Psoas muscle (tissue), 7 donors: ENCODE measurements at regions not wholly inside any gene's neighbourhood (a gene's known extent, or its start where the extent isn't known, plus 50 kb on each side); places are given as distances from the start of the nearest gene placed in this dataset.

Experiments used
- ATAC-seq, 4 donors: fragments of 200-7000 bp; cut with Tn5 transposase; one replicate each; pipeline ENCODE4 v1.9.1; 2020; ENCODE audit warnings: moderate library complexity in 3 of 4, mild to moderate bottlenecking in 2 of 4
- DNase-seq, 2 donors: peaks; one replicate each; pipeline ENCODE4 v3.0.0-alpha.2; 2020
- H3K27ac ChIP-seq: fragments of 200-600 bp; one replicate; pipeline ENCODE4 v1.8.0; 2022
- H3K27me3 ChIP-seq, 3 donors: fragments of 200-600 bp in 1 of 3; one replicate each; pipeline versions ENCODE4 v1.6.1 to v1.8.0; 2013 to 2022; ENCODE audit warnings: low read length in 2 of 3, mild to moderate bottlenecking in 2 of 3, moderate library complexity in 1 of 3; ENCODE audit not compliant: insufficient read depth in 3 of 3
- H3K36me3 ChIP-seq, 2 donors: fragments of 200-600 bp in 1 of 2; one replicate each; pipeline versions ENCODE4 v1.6.1 to v1.8.0; 2013 to 2022; ENCODE audit warnings: low read depth in 1 of 2, mild to moderate bottlenecking in 1 of 2, moderate library complexity in 1 of 2; ENCODE audit not compliant: insufficient read depth in 1 of 2
- H3K4me1 ChIP-seq: fragments of 200-600 bp; one replicate; pipeline ENCODE4 v1.8.0; 2022
- H3K4me3 ChIP-seq: fragments of 200-600 bp; one replicate; pipeline ENCODE4 v1.8.0; 2022; ENCODE audit warnings: mild to moderate bottlenecking
- H3K9me3 ChIP-seq: fragments of 200-600 bp; one replicate; pipeline ENCODE4 v1.8.0; 2022
- WGBS, 3 donors: extraction: QIAGEN DNeasy Blood & Tissue Kit; methylation state at CpG; one replicate each; pipeline versions ENCODE4 v1.1.6 to v1.1.7; 2013; 5-methylcytosine and 5-hydroxymethylcytosine counted together
- intact Hi-C, 2 donors: fragments of 100-400 bp; cut with DNase I; formaldehyde crosslinking; loops; one replicate each; pipeline versions ENCODE4 v1.11.0 to v1.14.2; 2022
- TF ChIP-seq, protein P1 (sequence below): fragments of 200-600 bp; IDR thresholded peaks from one replicate; pipeline ENCODE4 v1.8.0; 2022; ENCODE audit warnings: antibody characterized with exemption
- donor health status: healthy with polysubstance abuse.
- donor health status: DM: no; HTN: no; CAD: no; lungs with moderate emphysema.
- donor health status: Bipolar disorder and iron deficiency.
- donor health status: healthy.
- donor health status: DM: yes; HTN: yes; CAD: no.
- donor health status: DM: no; HTN: no; CAD: no.
- donor health status: DM: yes; HTN: yes; CAD: no.

GRCh38 chr4:31298737-31299136, 578.6 kb downstream of the PCDH7 start:
- ATAC-seq = no peak
- intact Hi-C loops = no loop called here
- no peak for DNase-seq
- Histone ChIP-seq H3K4me3 (no peak overlapping the region), H3K27me3 (no peaks in the 10 kb centered on the region), H3K27ac (no peak overlapping the region), H3K36me3 (no peaks in the 10 kb centered on the region), H3K9me3 (no peaks in the 10 kb centered on the region), H3K4me1 (no peaks in the 10 kb centered on the region)
- WGBS, 3 donors = 54 to 85% (median 73%) methylated on average over 1 of the region's 1 CpG
- TF ChIP-seq, protein P1, sequence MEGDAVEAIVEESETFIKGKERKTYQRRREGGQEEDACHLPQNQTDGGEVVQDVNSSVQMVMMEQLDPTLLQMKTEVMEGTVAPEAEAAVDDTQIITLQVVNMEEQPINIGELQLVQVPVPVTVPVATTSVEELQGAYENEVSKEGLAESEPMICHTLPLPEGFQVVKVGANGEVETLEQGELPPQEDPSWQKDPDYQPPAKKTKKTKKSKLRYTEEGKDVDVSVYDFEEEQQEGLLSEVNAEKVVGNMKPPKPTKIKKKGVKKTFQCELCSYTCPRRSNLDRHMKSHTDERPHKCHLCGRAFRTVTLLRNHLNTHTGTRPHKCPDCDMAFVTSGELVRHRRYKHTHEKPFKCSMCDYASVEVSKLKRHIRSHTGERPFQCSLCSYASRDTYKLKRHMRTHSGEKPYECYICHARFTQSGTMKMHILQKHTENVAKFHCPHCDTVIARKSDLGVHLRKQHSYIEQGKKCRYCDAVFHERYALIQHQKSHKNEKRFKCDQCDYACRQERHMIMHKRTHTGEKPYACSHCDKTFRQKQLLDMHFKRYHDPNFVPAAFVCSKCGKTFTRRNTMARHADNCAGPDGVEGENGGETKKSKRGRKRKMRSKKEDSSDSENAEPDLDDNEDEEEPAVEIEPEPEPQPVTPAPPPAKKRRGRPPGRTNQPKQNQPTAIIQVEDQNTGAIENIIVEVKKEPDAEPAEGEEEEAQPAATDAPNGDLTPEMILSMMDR = no peak

DNA sequence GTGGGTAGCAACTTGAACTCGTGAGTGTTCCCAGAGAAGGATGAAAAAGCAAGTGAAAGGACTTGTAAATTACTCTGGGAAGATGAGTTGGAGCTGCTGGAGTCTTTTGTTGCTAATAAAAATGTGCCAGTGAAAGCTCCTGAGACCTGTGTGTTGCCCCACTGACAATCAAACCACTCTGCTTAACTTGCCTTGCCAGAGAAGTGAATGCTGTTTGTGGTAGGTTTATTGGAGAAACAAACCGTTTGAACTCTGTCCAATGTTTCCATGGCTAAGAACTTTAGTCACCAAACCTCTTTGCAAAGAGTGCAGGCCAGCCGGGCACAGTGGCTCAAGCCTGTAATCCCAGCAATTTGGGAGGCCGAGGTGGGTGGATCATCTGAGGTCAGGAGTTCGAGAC, 586.9 kb downstream of the PCDH7 start:
- ATAC-seq (no peak), DNase-seq (no peak)
- TF ChIP-seq, protein P1 = no peak
- Histone ChIP-seq H3K9me3 (no peaks in the 10 kb centered on the region), H3K4me1 (no peaks in the 10 kb centered on the region), H3K36me3 (no peaks in the 10 kb centered on the region), H3K4me3 (no peak overlapping the region), H3K27me3 (no peaks in the 10 kb centered on the region), H3K27ac (no peak overlapping the region)
- 63 to 77% (median 73%) methylated on average over 5 of the region's 5 CpGs for WGBS, 3 donors
- intact Hi-C loops = no loop called here

DNA sequence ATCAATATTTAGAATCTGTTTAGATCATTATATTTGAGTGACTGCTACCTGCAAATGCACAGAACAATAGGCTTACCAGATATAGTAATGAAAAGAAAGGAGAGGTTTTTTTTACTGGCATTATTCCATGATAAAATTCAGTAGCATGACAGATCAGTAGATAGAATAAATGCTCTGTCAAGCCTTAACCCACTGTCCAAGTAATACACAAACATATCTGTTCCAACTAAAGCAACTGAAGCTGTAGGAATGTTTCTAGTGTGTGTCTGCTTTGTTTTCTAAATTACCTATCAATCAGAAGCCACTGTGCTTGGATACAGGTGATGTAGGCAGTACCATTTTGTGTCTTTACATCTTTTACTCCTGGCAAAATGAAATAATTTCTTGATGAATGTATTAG, 604.6 kb downstream of the PCDH7 start:
- Histone ChIP-seq H3K36me3 (no peaks in the 10 kb centered on the region), H3K27ac (no peak overlapping the region), H3K27me3 (no peaks in the 10 kb centered on the region), H3K9me3 (no peaks in the 10 kb centered on the region), H3K4me3 (no peak overlapping the region), H3K4me1 (no peaks in the 10 kb centered on the region)
- no peak for DNase-seq
- ATAC-seq = no peak
- TF ChIP-seq, protein P1 = no peak
- intact Hi-C loops = no loop called here

DNA sequence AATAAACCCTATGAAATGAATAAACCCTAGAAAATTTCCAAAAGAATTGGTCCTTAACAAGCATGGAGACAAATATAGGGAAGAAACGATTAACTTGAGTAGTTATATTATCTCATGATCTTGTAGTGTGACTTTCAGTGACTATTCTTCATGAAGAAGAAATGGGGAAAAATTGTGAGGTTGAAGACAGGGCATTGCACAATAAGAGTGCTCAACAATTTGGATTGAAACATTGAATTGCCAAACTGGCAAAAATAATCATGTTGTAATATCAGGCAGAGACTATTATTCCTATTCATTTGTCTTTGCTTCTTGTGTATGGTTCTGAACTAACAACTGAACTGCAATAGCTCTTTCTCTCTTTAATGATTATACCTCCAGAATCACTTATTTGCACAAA, 605.1 kb downstream of the PCDH7 start:
- H3K9me3 ChIP-seq = no peaks in the 10 kb centered on the region
- TF ChIP-seq, protein P1 = no peak
- H3K4me3 ChIP-seq = no peak overlapping the region
- WGBS, 3 donors = 69 to 77% (median 76%) methylated on average over 1 of the region's 1 CpG
- H3K27me3 ChIP-seq = no peaks in the 10 kb centered on the region
- H3K4me1 ChIP-seq = no peaks in the 10 kb centered on the region
- H3K27ac ChIP-seq = no peak overlapping the region
- ATAC-seq = no peak
- H3K36me3 ChIP-seq = no peaks in the 10 kb centered on the region
- DNase-seq = no peak
- intact Hi-C loops = no loop called here

GRCh38 chr4:31327031-31327430, 606.9 kb downstream of the PCDH7 start:
- no peak overlapping the region for H3K4me3 ChIP-seq
- no peak overlapping the region for H3K27ac ChIP-seq
- H3K36me3 ChIP-seq = no peaks in the 10 kb centered on the region
- H3K9me3 ChIP-seq = no peaks in the 10 kb centered on the region
- 57 to 69% (median 58%) methylated on average over 6 of the region's 6 CpGs for WGBS, 3 donors
- intact Hi-C loops = no loop called here
- no peaks in the 10 kb centered on the region for H3K4me1 ChIP-seq
- DNase-seq (no peak), ATAC-seq (no peak)
- TF ChIP-seq, protein P1 = no peak
- no peaks in the 10 kb centered on the region for H3K27me3 ChIP-seq
